GM21528 (cell line): ENCODE measurements at regions not wholly inside any gene's neighbourhood (a gene's known extent, or its start where the extent isn't known, plus 50 kb on each side); places are given as distances from the start of the nearest gene placed in this dataset.

Experiments used
- ATAC-seq: cut with Tn5 transposase; IDR thresholded peaks from one replicate; pipeline ENCODE4 v1.9.1; 2021; ENCODE audit warnings: mild to moderate bottlenecking, moderate library complexity; ENCODE audit not compliant: unreplicated experiment, low FRiP score

DNA sequence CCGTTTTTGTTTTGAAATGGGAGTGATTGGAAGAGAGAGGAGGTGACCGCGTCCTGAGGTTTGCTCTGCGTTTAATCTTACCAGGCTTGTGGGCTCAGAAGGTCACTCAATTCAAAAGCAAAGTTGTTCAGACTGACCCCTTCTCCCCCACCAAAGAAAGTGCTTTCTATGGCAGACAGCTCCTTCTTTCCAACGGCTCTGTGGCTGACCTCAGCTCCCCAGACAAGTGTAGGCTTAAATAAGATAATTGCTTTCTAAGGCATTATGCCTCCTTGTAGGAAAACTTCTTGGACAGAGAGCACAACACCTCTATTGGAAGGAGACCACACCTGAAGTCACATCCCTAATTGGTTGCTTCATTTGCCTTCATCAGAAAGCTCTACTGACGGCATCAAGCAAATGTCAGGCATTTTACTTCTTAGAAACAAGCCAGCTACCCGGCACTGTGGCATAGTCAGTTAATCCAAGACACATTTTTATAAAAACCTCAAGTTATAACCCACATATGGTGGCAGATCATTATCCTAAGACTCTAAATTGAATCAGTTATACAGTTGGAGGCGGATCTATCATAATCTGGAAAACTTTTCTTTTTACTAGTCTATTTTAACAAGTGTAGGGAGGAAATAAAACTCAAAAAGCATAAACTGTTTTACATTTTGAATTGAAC is 94.9 kb downstream of the TMEM174 start:
- ATAC-seq: no peak

DNA sequence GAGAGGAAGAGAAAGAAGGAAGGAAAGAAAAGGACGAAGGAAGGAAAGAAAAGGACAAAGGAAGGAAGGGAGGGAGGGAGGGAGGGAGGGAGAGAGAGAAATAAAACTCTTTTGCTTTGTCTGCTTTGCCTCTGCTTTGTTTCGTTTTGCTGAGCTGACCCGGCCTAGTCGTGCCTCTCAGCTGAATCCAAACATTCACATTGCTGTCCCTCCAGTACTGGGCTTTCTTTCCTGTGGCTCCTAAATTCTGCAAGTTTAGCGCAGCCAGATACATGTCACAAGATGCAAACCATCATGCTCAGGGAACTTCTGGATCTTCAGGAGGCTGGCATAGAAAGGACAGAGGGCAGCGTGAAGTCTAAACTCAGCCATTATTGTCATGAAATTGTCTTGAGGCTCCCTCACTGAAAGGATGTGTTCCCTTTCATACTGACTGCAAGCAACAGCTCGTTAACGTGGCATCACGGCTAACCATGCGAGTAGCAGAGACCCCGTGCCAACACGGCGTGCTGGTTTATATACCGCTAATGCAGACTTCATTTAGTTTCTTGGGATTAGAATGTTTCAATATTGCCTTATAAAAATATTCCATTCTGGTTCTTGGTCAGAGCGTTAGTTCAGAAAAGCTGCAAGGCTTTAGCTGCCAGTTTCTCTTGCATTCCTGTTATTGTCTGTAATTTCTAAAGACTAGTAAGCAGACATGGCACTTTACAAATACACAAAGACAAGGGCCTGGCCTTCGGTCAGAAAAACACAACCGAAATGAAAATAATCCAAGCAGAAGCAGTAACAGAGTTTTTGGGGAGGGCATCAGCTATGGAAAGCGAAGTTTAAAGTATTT is 94.2 kb downstream of the TMEM174 start:
- no peak for ATAC-seq

DNA sequence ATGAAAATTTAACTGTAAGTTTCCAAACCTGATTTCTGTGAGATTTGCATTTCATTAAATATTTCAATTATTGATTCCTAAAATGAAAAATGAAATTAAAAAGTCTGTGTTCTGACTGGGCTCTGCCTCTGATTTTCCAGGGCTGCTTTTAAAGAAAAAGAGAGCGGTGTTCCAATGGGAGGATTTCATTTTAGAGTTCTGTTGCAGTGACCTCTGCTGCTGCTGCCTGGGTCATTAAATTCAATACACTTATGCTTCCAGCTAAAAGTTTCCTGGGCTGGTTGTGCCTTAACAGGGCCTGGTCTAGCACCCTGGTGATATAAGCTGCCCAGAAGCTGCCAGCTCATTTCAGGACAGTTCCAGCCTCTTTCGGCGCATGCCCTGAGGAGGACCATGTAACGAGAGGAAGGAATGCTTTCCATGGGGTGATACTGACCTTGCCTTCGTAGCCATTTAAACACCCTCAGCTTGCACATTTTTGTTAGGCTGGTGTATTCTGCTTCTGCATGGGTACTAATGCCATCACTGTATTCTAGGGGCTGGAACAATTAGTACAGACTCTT is 93.3 kb downstream of the TMEM174 start:
- no peak for ATAC-seq

DNA sequence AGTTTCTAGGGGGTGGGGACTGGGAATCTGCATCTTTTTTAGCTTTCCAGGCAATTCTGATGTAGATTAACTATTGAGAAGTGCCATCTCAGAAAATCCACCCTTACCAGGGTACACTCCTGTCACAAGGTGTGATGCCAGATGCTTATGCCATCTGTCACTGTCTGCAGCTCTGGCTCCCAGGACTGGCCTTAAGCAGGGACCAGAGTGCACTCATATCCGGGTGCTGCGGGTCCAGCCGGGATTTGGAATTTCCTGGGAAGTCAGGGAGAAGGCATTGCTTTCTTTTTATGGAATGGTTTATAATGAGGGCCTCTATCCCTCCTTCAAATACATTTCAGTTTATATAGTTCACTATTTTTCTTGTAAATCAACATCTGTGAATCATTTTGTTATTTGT is 92.6 kb downstream of the TMEM174 start:
- ATAC-seq: no peak

DNA sequence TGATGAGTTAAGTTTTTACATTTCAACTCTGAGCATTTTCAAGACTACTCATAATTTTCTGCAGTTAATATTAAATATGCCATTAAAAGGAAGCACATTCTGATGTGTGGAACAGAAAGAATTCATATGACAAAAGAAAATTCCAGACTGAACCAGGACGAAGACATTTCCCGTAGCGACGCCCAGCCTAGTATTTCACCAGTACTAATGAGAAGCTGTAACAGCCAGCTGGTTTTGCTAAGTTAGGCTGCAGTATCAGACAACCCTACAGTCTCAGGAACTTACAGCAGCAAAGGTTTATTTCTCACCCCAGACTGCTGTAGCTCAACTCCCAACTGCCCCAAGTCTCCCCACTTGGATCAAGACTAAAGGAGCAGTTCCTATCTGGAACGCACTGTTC is 91.6 kb downstream of the TMEM174 start:
- ATAC-seq: no peak

GRCh38 chr5:73263001-73263710 is 90.2 kb downstream of the TMEM174 start:
- no peak for ATAC-seq

GRCh38 chr5:73256862-73257261 is 83.9 kb downstream of the TMEM174 start:
- ATAC-seq: no peak

GRCh38 chr5:73256462-73256861 is 83.5 kb downstream of the TMEM174 start:
- ATAC-seq: no peak

- ATAC-seq: no peak
These were observed 83.0 kb downstream of the TMEM174 start for GRCh38 chr5:73256012-73256411.

DNA sequence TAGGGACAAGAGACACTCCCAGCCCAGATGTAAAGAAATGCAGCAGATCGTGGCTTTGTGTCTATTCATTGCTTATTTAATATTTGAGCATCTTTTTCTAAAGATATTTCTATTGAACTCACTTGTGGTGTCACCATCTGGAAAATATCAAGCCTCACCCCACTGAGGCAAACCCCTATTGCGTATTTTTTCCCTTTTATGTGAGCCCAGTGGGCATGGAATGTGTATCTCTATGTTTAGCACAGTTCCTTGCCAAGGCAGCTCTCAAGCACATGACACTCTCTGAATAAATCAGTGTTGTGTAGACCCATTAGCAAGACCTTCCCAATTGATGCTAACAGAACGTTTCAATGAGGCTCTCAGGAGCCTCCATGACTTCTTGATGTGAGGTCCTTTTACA is 81.6 kb downstream of the TMEM174 start:
- ATAC-seq: no peak

DNA sequence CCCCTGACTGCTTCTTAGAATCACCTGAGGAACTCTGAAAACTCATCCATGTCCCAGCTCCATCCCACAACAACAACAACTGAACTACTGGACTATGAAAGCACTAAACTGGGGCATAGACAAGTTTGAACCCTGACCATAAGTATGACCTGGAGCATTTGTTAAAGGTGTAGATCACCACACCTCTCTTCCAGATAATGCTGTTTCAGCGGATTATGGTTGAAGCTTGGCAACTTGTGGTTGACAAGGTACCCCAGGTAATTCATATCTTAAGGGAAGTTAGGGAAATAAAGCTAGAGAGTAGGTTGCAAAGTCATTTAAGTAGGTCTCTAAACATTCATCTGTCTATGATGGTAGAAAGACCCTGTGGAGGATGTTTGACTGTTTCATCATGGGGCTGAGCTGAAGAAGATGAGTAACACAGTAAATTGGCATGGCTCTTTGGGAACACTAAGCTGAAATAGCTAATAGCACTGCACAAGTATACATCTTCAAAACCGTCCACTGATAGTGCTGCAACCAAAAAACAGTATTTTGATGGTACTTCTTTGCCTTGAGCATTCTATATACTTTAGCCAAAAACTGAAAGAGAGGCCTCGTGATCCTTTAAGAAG is 80.2 kb downstream of the TMEM174 start:
- no peak for ATAC-seq

DNA sequence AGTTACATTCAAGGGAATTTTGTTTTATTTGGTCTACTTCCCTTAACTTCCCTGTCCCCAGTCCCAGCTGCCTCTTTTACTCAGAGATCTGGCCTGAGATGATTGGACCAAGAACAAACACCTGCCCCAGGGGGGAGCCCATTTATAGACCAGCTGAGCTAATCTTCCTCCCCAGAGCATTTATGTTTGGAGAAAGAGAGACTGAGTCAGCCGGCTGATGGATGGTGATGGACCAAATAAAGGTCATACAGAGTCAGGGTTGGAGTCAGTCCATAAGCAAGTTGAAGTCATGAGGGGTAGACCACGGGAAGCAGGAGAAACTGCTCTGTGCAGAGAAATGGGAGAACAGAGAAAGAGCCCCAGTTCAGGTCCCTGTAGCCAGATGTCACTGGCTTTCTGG is 77.7 kb downstream of the TMEM174 start:
- ATAC-seq: no peak

DNA sequence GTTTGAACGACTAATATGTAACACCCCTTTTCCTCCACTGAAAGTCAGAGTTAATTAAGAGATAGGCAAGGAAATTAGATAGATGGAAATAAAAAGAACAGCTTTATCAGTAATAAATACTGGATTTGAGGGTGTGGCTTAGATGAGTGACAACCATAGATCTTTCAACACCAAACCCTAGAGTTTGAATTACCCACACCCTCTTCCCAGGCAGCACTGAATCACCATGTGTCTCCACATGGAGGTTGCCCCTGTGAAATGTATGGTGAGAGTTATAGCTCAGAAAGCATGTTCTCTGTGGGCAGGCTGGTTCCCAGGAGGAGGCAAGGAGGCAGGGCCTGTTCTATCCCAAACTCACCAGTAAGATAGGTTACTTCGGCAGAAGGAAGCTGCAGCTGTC is 69.7 kb downstream of the TMEM174 start:
- no peak for ATAC-seq

- ATAC-seq: no peak
These were observed 65.9 kb downstream of the TMEM174 start for GRCh38 chr5:73238873-73239272.

- ATAC-seq: no peak
These were observed 63.6 kb downstream of the TMEM174 start for GRCh38 chr5:73236541-73237128.

DNA sequence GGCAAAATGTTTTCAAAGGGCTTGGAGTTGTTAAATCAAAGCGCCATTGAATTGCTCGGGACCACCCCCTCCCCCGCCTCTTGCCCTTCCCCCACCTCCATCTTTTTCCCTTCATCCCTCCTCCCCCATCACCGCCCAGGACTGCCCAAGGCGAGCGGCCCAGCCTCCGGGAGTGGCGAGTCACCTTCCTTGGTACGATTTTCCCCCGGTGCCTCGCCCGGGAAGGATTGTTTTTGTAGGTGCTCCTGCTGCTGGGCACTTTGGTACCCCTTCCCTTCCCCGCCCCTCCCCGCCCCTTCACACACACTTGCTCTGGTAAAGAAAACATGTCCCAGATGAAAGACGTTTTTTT is 61.2 kb downstream of the TMEM174 start:
- no peak for ATAC-seq

GRCh38 chr5:73233461-73234203 is 60.6 kb downstream of the TMEM174 start:
- no peak for ATAC-seq

DNA sequence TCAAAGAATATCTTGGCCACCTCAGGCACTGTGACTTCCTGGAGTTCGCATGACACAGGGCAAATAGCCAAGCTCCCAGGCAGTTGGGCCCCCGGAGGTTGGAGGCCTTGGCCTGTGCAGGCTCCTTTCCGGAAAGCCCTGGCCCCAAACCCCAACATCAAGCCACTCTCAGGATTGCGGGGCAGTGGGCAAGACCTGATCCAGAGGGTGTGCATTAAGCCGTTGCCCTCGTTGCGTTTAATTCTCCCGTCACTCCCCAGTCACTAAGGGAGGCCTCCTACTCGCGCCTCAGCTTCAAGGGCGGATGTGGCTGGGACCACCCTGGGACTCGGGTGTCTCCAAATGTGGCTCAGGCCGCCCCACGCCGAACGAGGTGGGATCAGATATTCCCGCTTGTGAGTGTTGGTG is 60.1 kb downstream of the TMEM174 start:
- no peak for ATAC-seq

- ATAC-seq: no peak
These were observed 59.5 kb downstream of the TMEM174 start for GRCh38 chr5:73232266-73233041.
